Esophagus squamous epithelium (tissue), 5 donors: ENCODE measurements at regions not wholly inside any gene's neighbourhood (a gene's known extent, or its start where the extent isn't known, plus 50 kb on each side); places are given as distances from the start of the nearest gene placed in this dataset.

Experiments
- DNase-seq: peaks from one replicate; lab custom pipeline; 2025; lab: John Stamatoyannopoulos, UW
- H3K27ac ChIP-seq, 4 donors: fragments of 200-600 bp; sonication (generic); one replicate each; pipeline ENCODE4 v1.5.1; 2016 to 2019; ENCODE audit warnings: mild to moderate bottlenecking in 1 of 4
- H3K27me3 ChIP-seq, 4 donors: fragments of 200-600 bp; sonication (generic); 1 replicate in 3 of 4; 2 replicates in 1 of 4; pipeline versions ENCODE4 v1.5.1 to v1.6.0; 2017 to 2021; ENCODE audit warnings: antibody characterized with exemption in 1 of 4
- H3K36me3 ChIP-seq, 3 donors: fragments of 200-600 bp; sonication (generic); one replicate each; pipeline ENCODE4 v1.5.1; 2016 to 2019
- H3K4me1 ChIP-seq, 3 donors: fragments of 200-600 bp; sonication (generic); one replicate each; pipeline ENCODE4 v1.5.1; 2017 to 2019
- H3K4me3 ChIP-seq, 4 donors: fragments of 200-600 bp; sonication (generic); 1 replicate in 3 of 4; 2 replicates in 1 of 4; pipeline ENCODE4 v1.5.1; 2016 to 2019; ENCODE audit warnings: mild to moderate bottlenecking in 2 of 4, moderate library complexity in 1 of 4
- H3K9me3 ChIP-seq, 3 donors: fragments of 200-600 bp; sonication (generic); one replicate each; pipeline ENCODE4 v1.5.1; 2016 to 2019
- POLR2A ChIP-seq, 4 donors: fragments of 450-650 bp; IDR thresholded peaks; one replicate each; pipeline ENCODE4 v1.6.1; 2017; ENCODE audit warnings: antibody characterized with exemption in 4 of 4, mild to moderate bottlenecking in 4 of 4, moderate library complexity in 3 of 4
- WGBS, 2 donors: methylation state at CpG; one replicate each; pipeline ENCODE4 v1.1.5; 2018; 5-methylcytosine and 5-hydroxymethylcytosine counted together
- intact Hi-C: fragments of 100-400 bp; cut with DNase I; formaldehyde crosslinking; loops from one replicate; pipeline ENCODE4 v1.15.0; 2022
- TF ChIP-seq, protein P1 (sequence below), 6 experiments: fragments of 450-650 bp in 4 of 6; fragments of 200-600 bp in 2 of 6; sonication (generic) in 2 of 6; IDR thresholded peaks; one replicate each; pipeline ENCODE4 v1.5.1; 2016 to 2019; ENCODE audit warnings: antibody characterized with exemption in 6 of 6, mild to moderate bottlenecking in 4 of 6, moderate library complexity in 4 of 6
- donor health status: DM: yes; HTN: yes; CAD: no.

DNA sequence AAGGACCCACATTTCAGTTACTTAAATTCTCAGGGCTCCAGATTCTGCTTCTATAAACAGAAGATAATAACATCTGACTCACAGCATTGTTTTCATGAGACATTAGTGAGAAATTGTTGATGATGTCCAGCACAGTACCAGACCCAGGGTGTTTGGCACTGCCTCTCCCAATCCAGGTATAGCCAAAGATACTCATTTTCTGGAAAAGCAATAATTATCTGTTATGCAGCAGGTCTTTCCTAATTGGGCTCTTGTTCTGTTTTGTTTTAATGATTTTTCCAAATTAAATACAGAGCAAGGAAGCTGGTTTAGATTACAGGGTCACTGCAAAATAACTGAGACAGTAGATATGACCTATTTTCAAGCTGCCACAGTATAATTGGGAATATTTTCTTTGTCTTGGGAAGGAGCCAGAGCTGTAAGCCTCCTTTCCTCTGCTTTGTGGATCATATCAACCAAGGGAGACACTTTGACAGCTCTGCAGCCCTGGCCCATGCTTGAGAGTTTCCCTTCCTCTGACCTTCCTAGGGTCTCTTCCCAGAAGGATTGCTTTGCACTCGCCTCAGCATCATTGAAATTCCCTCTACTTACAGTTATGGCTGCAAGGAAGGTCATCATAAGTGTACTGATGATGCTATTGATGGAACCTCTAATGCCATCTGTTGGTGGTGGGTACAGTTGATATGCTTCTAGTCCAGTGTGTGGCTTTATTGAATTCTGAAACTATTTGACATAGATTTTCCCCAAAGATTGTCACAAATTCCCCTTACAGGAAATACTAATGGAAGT lies 522.4 kb upstream of the ADAMTS9 start:
- intact Hi-C loops = no loop called here
- no peaks in the 10 kb centered on the region for H3K4me1 ChIP-seq
- H3K4me3 ChIP-seq = no peak overlapping the region
- no peak for TF ChIP-seq POLR2A (IDR thresholded peaks at IDR 0.05)
- WGBS, 2 donors = 22 to 54% methylated on average over 1 of the region's 1 CpG
- no peaks in the 10 kb centered on the region for H3K9me3 ChIP-seq
- H3K27ac ChIP-seq = no peak overlapping the region
- DNase-seq = no peak
- no peaks in the 10 kb centered on the region for H3K27me3 ChIP-seq
- no peaks in the 10 kb centered on the region for H3K36me3 ChIP-seq

DNA sequence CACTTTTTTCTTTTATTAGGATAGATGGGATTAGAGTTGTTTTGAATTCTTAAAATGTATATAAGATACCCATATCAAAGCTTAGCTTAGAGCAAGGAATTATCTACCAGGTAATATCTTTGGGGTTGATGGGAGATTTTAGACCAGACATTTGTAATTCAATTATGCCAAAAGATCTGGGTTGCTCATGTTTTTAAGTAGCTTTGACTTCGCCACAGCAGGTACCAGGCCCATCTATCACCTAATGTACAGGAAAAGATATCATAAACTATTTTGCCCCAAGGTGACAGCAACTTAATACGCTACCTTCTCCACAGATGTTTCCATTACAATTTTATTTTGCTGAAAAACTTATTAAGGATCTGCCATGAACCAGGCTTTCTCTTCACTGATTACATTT lies 514.6 kb upstream of the ADAMTS9 start:
- Histone ChIP-seq H3K27me3 (no peaks in the 10 kb centered on the region), H3K27ac (no peak overlapping the region), H3K4me1 (no peaks in the 10 kb centered on the region), H3K36me3 (no peaks in the 10 kb centered on the region), H3K9me3 (no peaks in the 10 kb centered on the region), H3K4me3 (no peak overlapping the region)
- DNase-seq = no peak
- TF ChIP-seq, protein P1, sequence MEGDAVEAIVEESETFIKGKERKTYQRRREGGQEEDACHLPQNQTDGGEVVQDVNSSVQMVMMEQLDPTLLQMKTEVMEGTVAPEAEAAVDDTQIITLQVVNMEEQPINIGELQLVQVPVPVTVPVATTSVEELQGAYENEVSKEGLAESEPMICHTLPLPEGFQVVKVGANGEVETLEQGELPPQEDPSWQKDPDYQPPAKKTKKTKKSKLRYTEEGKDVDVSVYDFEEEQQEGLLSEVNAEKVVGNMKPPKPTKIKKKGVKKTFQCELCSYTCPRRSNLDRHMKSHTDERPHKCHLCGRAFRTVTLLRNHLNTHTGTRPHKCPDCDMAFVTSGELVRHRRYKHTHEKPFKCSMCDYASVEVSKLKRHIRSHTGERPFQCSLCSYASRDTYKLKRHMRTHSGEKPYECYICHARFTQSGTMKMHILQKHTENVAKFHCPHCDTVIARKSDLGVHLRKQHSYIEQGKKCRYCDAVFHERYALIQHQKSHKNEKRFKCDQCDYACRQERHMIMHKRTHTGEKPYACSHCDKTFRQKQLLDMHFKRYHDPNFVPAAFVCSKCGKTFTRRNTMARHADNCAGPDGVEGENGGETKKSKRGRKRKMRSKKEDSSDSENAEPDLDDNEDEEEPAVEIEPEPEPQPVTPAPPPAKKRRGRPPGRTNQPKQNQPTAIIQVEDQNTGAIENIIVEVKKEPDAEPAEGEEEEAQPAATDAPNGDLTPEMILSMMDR (IDR thresholded peaks at IDR 0.05) = no peak
- no peak for TF ChIP-seq POLR2A (IDR thresholded peaks at IDR 0.05)
- 73 to 88% methylated on average over 2 of the region's 2 CpGs for WGBS, 2 donors
- intact Hi-C loops = no loop called here

DNA sequence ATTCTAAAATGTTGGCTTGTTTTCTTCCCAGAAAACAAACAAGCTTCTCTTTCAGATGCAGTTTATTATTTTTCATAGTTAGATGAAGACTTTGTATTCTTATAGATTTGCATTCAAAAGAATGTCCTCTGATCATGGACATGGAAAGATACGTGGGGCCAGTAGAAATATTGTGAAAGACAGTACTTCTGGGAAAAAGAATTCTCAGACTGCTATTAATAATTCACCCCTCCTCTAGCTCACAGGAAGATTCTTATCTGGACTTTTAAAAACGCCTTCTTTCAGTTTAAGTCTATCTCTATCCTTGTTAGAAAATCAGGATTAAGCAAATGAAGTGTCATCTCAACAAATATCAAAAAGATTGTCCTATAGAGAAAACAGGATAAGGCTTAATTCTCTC lies 514.1 kb upstream of the ADAMTS9 start:
- Histone ChIP-seq H3K9me3 (no peaks in the 10 kb centered on the region), H3K27ac (no peak overlapping the region), H3K4me1 (no peaks in the 10 kb centered on the region), H3K4me3 (no peak overlapping the region), H3K36me3 (no peaks in the 10 kb centered on the region), H3K27me3 (no peaks in the 10 kb centered on the region)
- intact Hi-C loops = no loop called here
- TF ChIP-seq POLR2A (IDR thresholded peaks at IDR 0.05) = no peak
- TF ChIP-seq, protein P1 (IDR thresholded peaks at IDR 0.05) = no peak
- 49 to 64% methylated on average over 2 of the region's 2 CpGs for WGBS, 2 donors
- no peak for DNase-seq

DNA sequence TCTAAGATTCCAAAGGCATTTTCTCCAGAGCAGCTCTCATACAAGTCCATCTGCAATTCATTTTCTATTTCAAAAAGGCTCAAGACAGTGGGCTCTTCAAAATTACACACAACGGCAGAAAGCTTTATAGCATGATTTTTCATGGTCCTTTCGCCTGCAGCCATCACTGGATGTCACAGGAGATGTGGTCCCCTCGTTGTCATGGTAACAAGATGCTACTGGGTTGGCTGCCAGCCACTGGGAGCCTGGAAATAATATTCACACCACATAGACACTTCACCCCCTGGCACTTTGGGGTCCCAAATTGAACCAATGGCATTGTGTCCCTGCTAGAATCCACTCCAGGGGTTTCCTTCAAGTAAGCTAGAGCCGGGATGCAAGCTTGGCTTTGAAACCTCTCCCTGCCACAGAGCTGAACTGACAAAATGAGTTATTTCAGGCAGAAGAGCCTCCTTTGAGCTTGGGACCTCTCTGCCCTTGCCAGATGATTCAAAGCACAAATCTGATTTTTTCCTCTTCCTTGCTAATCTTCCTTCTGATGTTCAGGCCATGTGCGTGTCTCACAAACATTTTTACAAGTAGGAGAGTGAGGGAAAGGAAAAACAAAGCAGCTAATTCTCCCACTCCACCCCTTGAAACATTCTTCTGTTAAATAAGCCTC lies 512.6 kb upstream of the ADAMTS9 start:
- Histone ChIP-seq H3K9me3 (no peaks in the 10 kb centered on the region), H3K4me3 (no peak overlapping the region), H3K27me3 (no peaks in the 10 kb centered on the region), H3K27ac (no peak overlapping the region), H3K4me1 (no peaks in the 10 kb centered on the region), H3K36me3 (no peaks in the 10 kb centered on the region)
- intact Hi-C loops = no loop called here
- WGBS, 2 donors = 60 to 69% methylated on average over 4 of the region's 5 CpGs
- no peak for DNase-seq
- TF ChIP-seq, protein P1 (IDR thresholded peaks at IDR 0.05) = no peak
- TF ChIP-seq POLR2A (IDR thresholded peaks at IDR 0.05) = no peak

DNA sequence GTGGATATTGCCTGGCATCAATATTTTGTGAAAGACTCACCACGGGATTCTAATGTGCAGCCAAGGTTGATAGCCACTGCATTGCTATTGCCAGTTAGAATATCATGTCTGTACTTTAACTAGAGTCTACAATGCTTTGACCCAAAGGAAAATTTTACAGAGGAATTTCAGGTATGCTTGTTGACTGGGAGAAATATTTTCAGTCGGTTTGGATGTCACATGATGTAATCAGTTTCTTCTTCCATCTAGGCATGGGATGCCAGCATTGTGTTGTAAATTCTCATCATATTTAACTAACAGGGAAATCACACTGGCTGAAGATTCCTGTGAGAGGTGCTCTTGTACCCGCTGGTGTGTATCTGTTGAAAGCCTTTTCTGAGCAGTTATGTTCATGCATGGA lies 508.9 kb upstream of the ADAMTS9 start:
- 48 to 57% methylated on average over 3 of the region's 3 CpGs for WGBS, 2 donors
- Histone ChIP-seq H3K36me3 (no peaks in the 10 kb centered on the region), H3K4me1 (no peaks in the 10 kb centered on the region), H3K27ac (no peak overlapping the region), H3K27me3 (no peaks in the 10 kb centered on the region), H3K4me3 (no peak overlapping the region), H3K9me3 (no peaks in the 10 kb centered on the region)
- no peak for DNase-seq
- intact Hi-C loops = no loop called here
- no peak for TF ChIP-seq POLR2A (IDR thresholded peaks at IDR 0.05)
- TF ChIP-seq, protein P1 (IDR thresholded peaks at IDR 0.05) = no peak
